ENCODE measurements at regions not wholly inside any gene's neighbourhood (a gene's known extent, or its start where the extent isn't known, plus 50 kb on each side); places are given as distances from the start of the nearest gene placed in this dataset.

- no peaks in the 10 kb centered on the region for H4K20me1 ChIP-seq (ENCODE audit: insufficient read depth, low read length)
- CTCF ChIA-PET (ENCODE audit: low intra/inter-chr PET ratio, low total read pairs), result no interaction called here
- FAIRE-seq (no peak), ATAC-seq (no peak), DNase-seq (ENCODE audit: low spot score) (no peak)
- no peak overlapping the region for H3K9ac ChIP-seq (ENCODE audit: insufficient read depth, low read depth, low read length)
- POLR2A ChIA-PET, result no interaction called here
- no peak overlapping the region for H3K27ac ChIP-seq (ENCODE audit: extremely low read length, insufficient read depth, low read length)
- no peak overlapping the region for H2AFZ ChIP-seq (ENCODE audit: low read length)
- in situ Hi-C loops (cut with HindIII; ENCODE audit: extremely low pct_ligation_motif_present, low pct_unique_long_range_greater_than_20kb) (no loop called here), intact Hi-C loops (cut with micrococcal nuclease; ENCODE audit: unreplicated experiment) (no loop called here)
- H3K4me1 ChIP-seq (ENCODE audit: insufficient read depth, low read length), result no peaks in the 10 kb centered on the region
- H3K27me3 ChIP-seq (ENCODE audit: control insufficient read depth in 1 of 2, insufficient read depth in 2 of 2, low read length in 2 of 2), result no peaks in the 10 kb centered on the region
- H3K4me3 ChIP-seq (replicated peaks in 1 of 3; ENCODE audit: insufficient read depth in 1 of 3, low read depth in 2 of 3, low read length in 3 of 3), result no peak overlapping the region
- no peak overlapping the region for H3K4me2 ChIP-seq (ENCODE audit: low read depth, low read length)
- BruUV-seq (replicated peaks), result no TSS peak
- H3K9me3 ChIP-seq (ENCODE audit: low read length), result peaks cover 52% of the 10 kb centered on the region
- H3K36me3 ChIP-seq (replicated peaks in 1 of 2; ENCODE audit: control insufficient read depth in 1 of 2, insufficient read depth in 2 of 2, low read length in 2 of 2), result no peaks in the 10 kb centered on the region
- H3K79me2 ChIP-seq (ENCODE audit: insufficient read depth, low read length), result no peaks in the 10 kb centered on the region
- WGBS (ENCODE audit: low lambda C conversion rate), result 43% methylated on average over 1 of the region's 1 CpG
- TF ChIP-seq BCL3 (CRISPR knock-in tag; IDR thresholded peaks at IDR 0.05) (no peak), JUN (CRISPR knock-in tag; IDR thresholded peaks at IDR 0.05) (no peak), FOXP4 (CRISPR knock-in tag; IDR thresholded peaks at IDR 0.05) (no peak), NFRKB (IDR thresholded peaks at IDR 0.05) (no peak), ZNF740 (CRISPR knock-in tag; IDR thresholded peaks at IDR 0.05) (no peak), RORA (CRISPR knock-in tag; IDR thresholded peaks at IDR 0.05) (no peak), RBM22 (optimal IDR thresholded peaks at IDR 0.05; ENCODE audit: low read length) (no peak), ZNF234 (CRISPR knock-in tag; conservative IDR thresholded peaks at IDR 0.05) (no peak), SNAPC5 (CRISPR knock-in tag; IDR thresholded peaks at IDR 0.05; ENCODE audit: borderline replicate concordance) (no peak), GATAD2A (CRISPR knock-in tag; IDR thresholded peaks at IDR 0.05) (no peak), MIXL1 (CRISPR knock-in tag; IDR thresholded peaks at IDR 0.05) (no peak), IRF2 (CRISPR knock-in tag; IDR thresholded peaks at IDR 0.05) (no peak), ZNF142 (CRISPR knock-in tag; IDR thresholded peaks at IDR 0.05) (no peak), SMYD3 (CRISPR knock-in tag; IDR thresholded peaks at IDR 0.05) (no peak), ZNF30 (CRISPR knock-in tag; IDR thresholded peaks at IDR 0.05) (no peak), HIVEP1 (CRISPR knock-in tag; IDR thresholded peaks at IDR 0.05) (no peak), ARNTL (CRISPR knock-in tag; IDR thresholded peaks at IDR 0.05) (no peak)
Observed at GRCh38 chr13:57996717-57997116, 365.2 kb downstream of the PCDH17 start.

All from HepG2 (cell line).